ENCODE measurements at regions not wholly inside any gene's neighbourhood (a gene's known extent, or its start where the extent isn't known, plus 50 kb on each side); places are given as distances from the start of the nearest gene placed in this dataset.

DNA sequence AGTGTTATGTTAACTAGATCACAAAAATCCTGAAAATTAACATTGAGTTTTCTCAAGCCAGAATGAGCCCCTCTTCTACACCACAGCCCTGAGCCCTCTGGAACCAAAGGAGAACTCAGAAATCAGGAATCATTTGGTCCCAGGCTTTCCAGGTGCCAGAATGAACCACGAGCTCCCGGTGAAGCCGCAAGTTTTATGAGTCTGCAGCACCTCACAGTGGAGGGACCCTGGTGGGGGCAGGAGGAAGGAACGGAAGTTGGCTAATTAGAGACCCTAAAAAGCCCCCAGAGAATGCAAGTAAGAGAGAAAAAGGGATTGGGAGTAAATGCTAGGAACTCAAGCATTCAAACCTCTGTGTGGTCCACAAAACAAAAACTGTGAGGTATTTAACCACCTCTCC, 52.9 kb upstream of the BCL2L14 start:
- no peak for DNase-seq

DNA sequence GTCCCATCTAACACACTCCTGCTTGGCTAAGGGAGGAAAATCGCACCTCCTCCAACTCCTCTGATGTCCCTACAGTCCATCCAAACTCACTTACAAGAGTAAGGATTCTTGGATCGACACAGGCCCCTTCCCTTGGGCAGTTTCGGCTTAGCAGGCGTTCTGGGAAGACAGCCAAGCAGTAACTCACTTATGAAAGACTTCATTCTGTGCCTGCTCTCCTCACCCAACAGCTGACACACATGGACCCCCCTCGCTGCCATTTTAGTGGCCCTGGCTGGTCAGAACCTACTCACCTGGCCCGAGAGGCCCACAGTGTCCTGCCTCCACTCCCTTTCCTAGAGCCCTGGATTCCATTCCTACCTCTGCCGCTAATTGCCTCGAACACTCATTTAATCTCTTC, 52.3 kb upstream of the BCL2L14 start:
- no peak for DNase-seq

DNA sequence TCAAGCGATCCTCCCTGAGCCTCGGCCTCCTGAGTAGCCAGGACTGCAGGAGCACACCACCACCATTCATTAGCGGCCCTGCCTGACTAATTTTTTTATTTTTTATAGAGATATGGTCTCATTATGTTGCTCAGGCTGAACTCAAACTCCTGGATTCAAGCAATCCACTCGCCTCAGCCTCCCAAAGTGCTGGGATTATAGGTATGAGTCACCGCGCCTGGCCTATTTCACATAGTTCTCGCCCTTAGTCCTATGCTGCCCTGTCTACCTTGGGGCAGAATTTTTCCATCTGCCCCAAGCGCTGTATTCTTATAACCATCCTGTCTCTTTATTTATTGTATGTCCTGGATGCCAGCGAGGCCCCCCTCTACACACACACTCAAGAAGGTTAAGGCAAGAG, 50.9 kb upstream of the BCL2L14 start:
- no peak for DNase-seq

DNA sequence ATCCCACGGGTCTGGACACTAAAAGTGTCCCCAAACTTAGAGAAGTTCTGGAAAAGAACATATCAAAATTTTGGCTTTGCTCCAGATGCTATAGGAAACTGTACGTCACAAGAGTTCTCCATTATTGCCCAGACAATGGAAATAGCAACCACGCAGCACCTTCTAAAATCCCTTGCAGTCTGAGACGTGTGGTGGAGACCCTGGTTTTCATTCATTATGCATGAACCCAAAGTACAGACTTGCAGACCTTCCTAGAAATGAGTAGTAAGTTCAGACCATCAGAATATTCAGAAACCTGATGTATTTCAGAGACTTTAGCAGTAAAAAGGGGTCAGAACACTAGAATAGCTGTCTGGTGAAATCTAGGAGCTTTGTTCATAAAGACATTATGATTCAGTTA, 50.0 kb upstream of the BCL2L14 start:
- no peak for DNase-seq

Data from NCI-H524 treated with DMSO at 0.1 percent for 48 hours (cell line).